Ishikawa (cell line): ENCODE measurements at regions not wholly inside any gene's neighbourhood (a gene's known extent, or its start where the extent isn't known, plus 50 kb on each side); places are given as distances from the start of the nearest gene placed in this dataset.

Experiments used
- CEBPB ChIP-seq: IDR thresholded peaks from 2 replicates; pipeline ENCODE4 v1.6.1; 2012
- CREB1 ChIP-seq: IDR thresholded peaks from 2 replicates; pipeline ENCODE4 v1.6.1; 2012; ENCODE audit warnings: low read depth
- EGR1 ChIP-seq: IDR thresholded peaks from 2 replicates; pipeline ENCODE4 v1.6.1; 2012
- EP300 ChIP-seq: IDR thresholded peaks from 2 replicates; pipeline ENCODE4 v1.6.1; 2012; ENCODE audit warnings: borderline replicate concordance
- MAX ChIP-seq: IDR thresholded peaks from 2 replicates; pipeline ENCODE4 v1.6.1; 2012
- NFIC ChIP-seq: IDR thresholded peaks from 2 replicates; pipeline ENCODE4 v1.6.1; 2012
- RAD21 ChIP-seq: IDR thresholded peaks from 2 replicates; pipeline ENCODE4 v1.6.1; 2012; ENCODE audit warnings: low read depth
- TAF1 ChIP-seq: IDR thresholded peaks from 2 replicates; pipeline ENCODE4 v1.6.1; 2012; ENCODE audit warnings: low read depth, mild to moderate bottlenecking
- TCF12 ChIP-seq: IDR thresholded peaks from 2 replicates; pipeline ENCODE4 v1.6.1; 2012; ENCODE audit warnings: low read depth
- TEAD4 ChIP-seq: IDR thresholded peaks from 2 replicates; pipeline ENCODE4 v1.6.1; 2012
- USF1 ChIP-seq: IDR thresholded peaks from 2 replicates; pipeline ENCODE4 v1.6.1; 2012
- YY1 ChIP-seq: IDR thresholded peaks from 2 replicates; pipeline ENCODE4 v1.6.1; 2012; ENCODE audit warnings: low read depth
- TF ChIP-seq, protein P1 (sequence below): IDR thresholded peaks from 2 replicates; pipeline ENCODE4 v1.6.1; 2012; ENCODE audit warnings: low read depth, mild to moderate bottlenecking

GRCh38 chr6:40950986-40951698 is 87.9 kb downstream of the UNC5CL start:
- no peak for TF ChIP-seq TAF1
- TF ChIP-seq YY1: no peak
- no peak for TF ChIP-seq CREB1
- no peak for TF ChIP-seq RAD21
- TF ChIP-seq, protein P1, sequence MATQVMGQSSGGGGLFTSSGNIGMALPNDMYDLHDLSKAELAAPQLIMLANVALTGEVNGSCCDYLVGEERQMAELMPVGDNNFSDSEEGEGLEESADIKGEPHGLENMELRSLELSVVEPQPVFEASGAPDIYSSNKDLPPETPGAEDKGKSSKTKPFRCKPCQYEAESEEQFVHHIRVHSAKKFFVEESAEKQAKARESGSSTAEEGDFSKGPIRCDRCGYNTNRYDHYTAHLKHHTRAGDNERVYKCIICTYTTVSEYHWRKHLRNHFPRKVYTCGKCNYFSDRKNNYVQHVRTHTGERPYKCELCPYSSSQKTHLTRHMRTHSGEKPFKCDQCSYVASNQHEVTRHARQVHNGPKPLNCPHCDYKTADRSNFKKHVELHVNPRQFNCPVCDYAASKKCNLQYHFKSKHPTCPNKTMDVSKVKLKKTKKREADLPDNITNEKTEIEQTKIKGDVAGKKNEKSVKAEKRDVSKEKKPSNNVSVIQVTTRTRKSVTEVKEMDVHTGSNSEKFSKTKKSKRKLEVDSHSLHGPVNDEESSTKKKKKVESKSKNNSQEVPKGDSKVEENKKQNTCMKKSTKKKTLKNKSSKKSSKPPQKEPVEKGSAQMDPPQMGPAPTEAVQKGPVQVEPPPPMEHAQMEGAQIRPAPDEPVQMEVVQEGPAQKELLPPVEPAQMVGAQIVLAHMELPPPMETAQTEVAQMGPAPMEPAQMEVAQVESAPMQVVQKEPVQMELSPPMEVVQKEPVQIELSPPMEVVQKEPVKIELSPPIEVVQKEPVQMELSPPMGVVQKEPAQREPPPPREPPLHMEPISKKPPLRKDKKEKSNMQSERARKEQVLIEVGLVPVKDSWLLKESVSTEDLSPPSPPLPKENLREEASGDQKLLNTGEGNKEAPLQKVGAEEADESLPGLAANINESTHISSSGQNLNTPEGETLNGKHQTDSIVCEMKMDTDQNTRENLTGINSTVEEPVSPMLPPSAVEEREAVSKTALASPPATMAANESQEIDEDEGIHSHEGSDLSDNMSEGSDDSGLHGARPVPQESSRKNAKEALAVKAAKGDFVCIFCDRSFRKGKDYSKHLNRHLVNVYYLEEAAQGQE: no peak
- no peak for TF ChIP-seq EP300
- TF ChIP-seq NFIC: no peak
- no peak for TF ChIP-seq EGR1
- no peak for TF ChIP-seq CEBPB
- TF ChIP-seq USF1: no peak
- TF ChIP-seq MAX: no peak
- TF ChIP-seq TCF12: no peak
- TF ChIP-seq TEAD4: no peak
